ENCODE measurements at regions not wholly inside any gene's neighbourhood (a gene's known extent, or its start where the extent isn't known, plus 50 kb on each side); places are given as distances from the start of the nearest gene placed in this dataset.

GRCh38 chr10:107984581-107984980, 820.1 kb upstream of the SORCS1 start:
- H3K23me2 ChIP-seq (ENCODE audit: insufficient read length, low read depth, low read length, poor library complexity, severe bottlenecking), result no peaks in the 10 kb centered on the region
- H2AK5ac ChIP-seq (ENCODE audit: insufficient read length, low read length), result no peak overlapping the region
- no peak overlapping the region for H4K8ac ChIP-seq (replicated peaks; ENCODE audit: insufficient read length, low read depth, low read length)
- H3K4me1 ChIP-seq (ENCODE audit: insufficient read depth, low read length), result no peaks in the 10 kb centered on the region
- no peaks in the 10 kb centered on the region for H3K36me3 Mint-ChIP-seq (ENCODE audit: insufficient read depth in 1 of 3, low read depth in 3 of 3)
- H3T11ph ChIP-seq (ENCODE audit: low read length), result no peak overlapping the region
- H3K23ac ChIP-seq (ENCODE audit: insufficient read length, low read depth, low read length), result no peak overlapping the region
- no peak overlapping the region for H3K27ac Mint-ChIP-seq
- H3K9ac ChIP-seq (ENCODE audit: extremely low read depth, insufficient read length, low read length), result no peak overlapping the region
- H3K14ac ChIP-seq (ENCODE audit: insufficient read depth, low read length), result no peak overlapping the region
- TF ChIP-seq CTCF (conservative IDR thresholded peaks at IDR 0.05), result no peak
- no peaks in the 10 kb centered on the region for H3K9me3 Mint-ChIP-seq
- no peak overlapping the region for H2BK5ac ChIP-seq (ENCODE audit: insufficient read length, low read length)
- H3K79me2 ChIP-seq (ENCODE audit: insufficient read depth, low read length), result no peaks in the 10 kb centered on the region
- no peaks in the 10 kb centered on the region for H4K20me1 ChIP-seq (ENCODE audit: control insufficient read depth, insufficient read depth, insufficient read length)
- H3K4me3 Mint-ChIP-seq, result no peak overlapping the region
- no peak overlapping the region for H2BK20ac ChIP-seq (ENCODE audit: low read depth, low read length, poor library complexity, severe bottlenecking)
- no peak overlapping the region for H3K56ac ChIP-seq (ENCODE audit: insufficient read length, low read depth, low read length)
- no peak overlapping the region for H2BK15ac ChIP-seq (ENCODE audit: low read depth, low read length)
- no peak overlapping the region for H4K5ac ChIP-seq (ENCODE audit: insufficient read length, low read depth, low read length)
- DNase-seq, result no peak
- H2BK120ac ChIP-seq (ENCODE audit: low read depth, low read length, poor library complexity, severe bottlenecking), result no peak overlapping the region
- H3K18ac ChIP-seq (ENCODE audit: insufficient read length, low read depth, low read length), result no peak overlapping the region
- H3K27ac ChIP-seq (ENCODE audit: insufficient read length, low read depth, low read length), result no peak overlapping the region
- H2BK12ac ChIP-seq (ENCODE audit: insufficient read length, low read depth, low read length), result no peak overlapping the region
- H3K4ac ChIP-seq (ENCODE audit: low read depth, low read length), result no peak overlapping the region
- no peak overlapping the region for H2AFZ ChIP-seq (ENCODE audit: low read length)
- H3K79me1 ChIP-seq (ENCODE audit: insufficient read depth, low read depth, low read length, poor library complexity, severe bottlenecking), result no peaks in the 10 kb centered on the region
- H3K27me3 ChIP-seq (ENCODE audit: insufficient read depth, low read length), result no peaks in the 10 kb centered on the region
- no peaks in the 10 kb centered on the region for H3K4me1 Mint-ChIP-seq
- H3K27me3 Mint-ChIP-seq (ENCODE audit: low read depth), result no peaks in the 10 kb centered on the region
- no peak overlapping the region for H4K91ac ChIP-seq (ENCODE audit: insufficient read length, low read depth, low read length)
- no peaks in the 10 kb centered on the region for H3K9me3 ChIP-seq (ENCODE audit: control insufficient read depth, low read depth, low read length)
- WGBS (ENCODE audit: extremely low coverage, insufficient read length, low lambda C conversion rate), result no CpG with 5 or more reads among the region's 3 CpGs
- no peak overlapping the region for H3K4me2 ChIP-seq (ENCODE audit: insufficient read depth, insufficient read length, low read length)

Data from H9 (cell line).